Activated CD4-positive, alpha-beta T cell treated with anti-CD3 and anti-CD28 coated beads, Interleukin-2, amount 10 ng/mL, durations not matched to agents 24 days and 14 days (primary cell): ENCODE measurements at regions not wholly inside any gene's neighbourhood (a gene's known extent, or its start where the extent isn't known, plus 50 kb on each side); places are given as distances from the start of the nearest gene placed in this dataset.
"Not testable (repeated sequence)": the region's sequence is repeated elsewhere in the genome, so short reads cannot be mapped to it uniquely, and the experiment has no call there.

Experiments
- DNase-seq: peaks from one replicate; pipeline ENCODE4 v3.0.0; 2022
- H3K27ac Mint-ChIP-seq: one replicate; pipeline ENCODE4 v1.8.0; 2022; ENCODE audit warnings: mild to moderate bottlenecking, mixed read lengths
- H3K27me3 Mint-ChIP-seq: one replicate; pipeline ENCODE4 v1.8.0; 2022; ENCODE audit warnings: mixed read lengths
- H3K36me3 Mint-ChIP-seq: one replicate; pipeline ENCODE4 v1.8.0; 2022; ENCODE audit warnings: low read depth, mild to moderate bottlenecking, mixed read lengths
- H3K4me1 Mint-ChIP-seq: one replicate; pipeline ENCODE4 v1.8.0; 2021; ENCODE audit warnings: mixed read lengths
- H3K4me3 Mint-ChIP-seq: one replicate; pipeline ENCODE4 v1.8.0; 2022; ENCODE audit warnings: mild to moderate bottlenecking, moderate library complexity, mixed read lengths
- H3K9me3 Mint-ChIP-seq: one replicate; pipeline ENCODE4 v1.8.0; 2021; ENCODE audit warnings: mixed read lengths
- intact Hi-C: fragments of 100-400 bp; cut with micrococcal nuclease; formaldehyde crosslinking; loops from one replicate; pipeline ENCODE4 v1.15.1; 2023

- DNase-seq: peak; percentile 66
- Mint-ChIP-seq H3K36me3 (no peaks in the 10 kb centered on the region), H3K27ac (no peak overlapping the region), H3K4me1 (peaks cover 11% of the 10 kb centered on the region), H3K27me3 (peaks cover 7% of the 10 kb centered on the region), H3K4me3 (peak overlapping the region; percentile 32), H3K9me3 (no peaks in the 10 kb centered on the region)
- intact Hi-C loops: loop anchor here (2.0 to 10.0 kb wide), 2 partner anchors 501 to 707 kb away; no protein-coding TSS in a partner anchor
Observed at GRCh38 chr6:119856136-119856535, 506.6 kb upstream of the MAN1A1 start.

DNA sequence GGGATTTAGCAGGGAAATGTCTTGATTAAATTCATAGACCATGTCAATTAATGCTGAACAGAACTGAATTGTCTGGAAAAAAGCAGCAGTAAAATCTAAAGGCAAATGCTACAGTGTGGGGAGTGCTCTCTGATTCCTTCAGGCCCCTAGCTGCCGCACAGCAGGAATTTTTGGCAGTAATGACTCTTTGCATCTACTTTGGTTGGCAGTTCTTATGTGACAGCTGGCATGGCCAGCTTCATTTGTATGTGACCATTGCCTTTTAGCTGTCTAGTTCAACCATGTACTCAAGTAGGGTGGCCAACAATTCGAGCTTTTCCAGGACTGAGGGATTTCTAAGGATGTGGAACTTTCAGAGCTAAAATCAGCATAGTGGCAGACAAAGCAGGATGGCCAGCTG lies 499.1 kb upstream of the MAN1A1 start:
- no peaks in the 10 kb centered on the region for H3K36me3 Mint-ChIP-seq
- no peaks in the 10 kb centered on the region for H3K9me3 Mint-ChIP-seq
- no peak overlapping the region for H3K4me3 Mint-ChIP-seq
- no peak overlapping the region for H3K27ac Mint-ChIP-seq
- intact Hi-C loops: no loop called here
- no peaks in the 10 kb centered on the region for H3K4me1 Mint-ChIP-seq
- peaks cover 4% of the 10 kb centered on the region for H3K27me3 Mint-ChIP-seq
- no peak for DNase-seq

DNA sequence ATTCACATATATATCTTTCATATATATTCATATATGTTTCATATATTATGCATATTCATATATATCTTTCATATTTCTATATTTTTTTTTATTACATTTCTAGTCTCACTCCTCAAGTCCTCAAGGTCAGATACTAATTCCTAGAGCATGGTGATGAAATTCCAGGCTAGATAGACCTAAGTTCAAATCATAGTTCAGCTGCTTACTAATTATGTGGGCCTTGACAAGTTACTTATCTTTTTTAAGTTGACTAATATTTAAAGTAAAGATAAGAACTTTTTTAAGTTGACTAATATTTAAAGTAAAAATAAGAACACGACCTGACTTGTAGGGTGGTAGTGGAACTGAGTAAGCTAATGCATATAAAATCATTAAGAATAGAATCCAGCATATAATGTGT lies 495.6 kb upstream of the MAN1A1 start:
- no peaks in the 10 kb centered on the region for H3K36me3 Mint-ChIP-seq
- peaks cover 2% of the 10 kb centered on the region for H3K27me3 Mint-ChIP-seq
- H3K9me3 Mint-ChIP-seq: no peaks in the 10 kb centered on the region
- DNase-seq: no peak
- intact Hi-C loops: no loop called here
- H3K27ac Mint-ChIP-seq: no peak overlapping the region
- H3K4me1 Mint-ChIP-seq: no peaks in the 10 kb centered on the region
- H3K4me3 Mint-ChIP-seq: no peak overlapping the region

- DNase-seq: no peak
- Mint-ChIP-seq H3K9me3 (no peaks in the 10 kb centered on the region), H3K36me3 (no peaks in the 10 kb centered on the region), H3K27me3 (peaks cover 2% of the 10 kb centered on the region), H3K4me1 (no peaks in the 10 kb centered on the region), H3K27ac (no peak overlapping the region), H3K4me3 (no peak overlapping the region)
- intact Hi-C loops: no loop called here
Observed at GRCh38 chr6:119844387-119844786, 494.8 kb upstream of the MAN1A1 start.

- intact Hi-C loops: no loop called here
- Mint-ChIP-seq H3K36me3 (no peaks in the 10 kb centered on the region), H3K27ac (no peak overlapping the region), H3K4me1 (no peaks in the 10 kb centered on the region), H3K27me3 (peaks cover 2% of the 10 kb centered on the region), H3K9me3 (no peaks in the 10 kb centered on the region), H3K4me3 (no peak overlapping the region)
- DNase-seq: no peak
Observed at GRCh38 chr6:119842191-119842590, 492.6 kb upstream of the MAN1A1 start.

- intact Hi-C loops: no loop called here
- H3K36me3 Mint-ChIP-seq: no peaks in the 10 kb centered on the region
Observed at GRCh38 chr6:119838043-119838442, 488.5 kb upstream of the MAN1A1 start.

DNA sequence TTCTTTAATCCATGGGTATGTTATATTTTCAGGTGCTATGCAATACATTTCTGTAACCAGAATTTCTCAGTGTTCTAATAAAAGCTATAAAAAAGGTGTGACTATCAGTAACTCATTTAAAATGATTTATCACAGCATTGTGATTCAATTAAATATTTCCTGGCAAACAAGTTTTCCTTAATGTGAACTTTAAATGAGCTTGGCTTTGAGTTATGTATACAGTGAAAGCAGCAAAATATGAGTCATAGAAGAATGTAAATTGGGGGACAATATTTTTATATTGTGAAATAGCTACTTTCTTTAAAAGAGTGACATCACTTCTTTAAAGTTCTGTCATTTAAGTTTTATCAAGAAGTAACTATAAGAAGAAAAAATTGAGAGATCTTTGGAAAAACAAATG lies 484.9 kb upstream of the MAN1A1 start:
- no peak for DNase-seq
- H3K9me3 Mint-ChIP-seq: no peaks in the 10 kb centered on the region
- intact Hi-C loops: no loop called here

More at GRCh38 chr6:119838043-119838442, 488.5 kb upstream of the MAN1A1 start:
- no peak overlapping the region for H3K4me3 Mint-ChIP-seq
- H3K4me1 Mint-ChIP-seq: no peaks in the 10 kb centered on the region
- H3K27me3 Mint-ChIP-seq: peaks cover 5% of the 10 kb centered on the region
- no peak overlapping the region for H3K27ac Mint-ChIP-seq
- no peak for DNase-seq
- H3K9me3 Mint-ChIP-seq: no peaks in the 10 kb centered on the region

GRCh38 chr6:119832411-119832810 lies 482.9 kb upstream of the MAN1A1 start:
- intact Hi-C loops: no loop called here
- Mint-ChIP-seq H3K27me3 (peaks cover 5% of the 10 kb centered on the region), H3K27ac (no peak overlapping the region), H3K4me3 (no peak overlapping the region), H3K9me3 (no peaks in the 10 kb centered on the region), H3K36me3 (no peaks in the 10 kb centered on the region), H3K4me1 (no peaks in the 10 kb centered on the region)
- DNase-seq: no peak

More for the DNA sequence above, 484.9 kb upstream of the MAN1A1 start:
- Mint-ChIP-seq H3K4me1 (no peaks in the 10 kb centered on the region), H3K36me3 (no peaks in the 10 kb centered on the region), H3K27me3 (peaks cover 5% of the 10 kb centered on the region), H3K27ac (no peak overlapping the region), H3K4me3 (no peak overlapping the region)

DNA sequence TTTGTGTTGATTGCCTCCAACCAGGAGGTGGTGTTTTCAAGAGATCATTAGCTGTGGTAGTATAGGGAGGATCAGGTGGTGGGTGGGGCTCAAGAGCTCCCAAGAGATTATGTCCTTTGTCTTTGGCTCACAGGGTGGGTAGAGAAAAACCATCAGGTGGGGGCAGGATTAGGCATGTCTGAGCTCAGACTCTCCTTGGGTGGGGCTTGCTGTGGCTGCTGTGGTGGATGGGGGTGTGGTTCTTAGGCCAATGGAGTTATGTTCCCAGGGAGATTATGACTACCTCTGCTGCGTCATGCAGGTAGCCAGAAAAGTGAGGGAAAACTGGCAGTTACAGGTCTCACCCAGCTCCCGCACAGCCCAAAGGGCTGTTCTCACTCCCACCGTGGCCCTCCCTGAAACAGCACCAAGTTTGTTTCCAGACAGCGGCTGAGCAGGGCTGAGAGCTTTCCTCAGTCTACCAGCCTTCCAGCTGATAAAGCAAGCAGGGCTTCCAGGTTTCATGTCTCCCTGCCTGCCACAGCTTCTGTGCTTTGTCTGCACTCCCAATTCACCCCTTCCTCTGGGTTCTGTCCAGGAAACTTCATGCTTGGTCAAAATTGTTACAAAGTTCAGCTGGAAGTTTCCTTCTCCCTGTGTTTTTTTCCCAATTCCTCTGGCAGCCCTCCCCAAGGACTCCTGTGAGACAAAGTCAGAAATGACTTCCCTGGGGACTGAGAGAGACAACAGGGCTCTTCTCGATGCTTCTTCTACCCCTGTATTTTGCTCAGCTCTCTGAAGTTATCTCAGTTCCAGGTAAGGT lies 481.1 kb upstream of the MAN1A1 start:
- intact Hi-C loops: no loop called here
- no peaks in the 10 kb centered on the region for H3K4me1 Mint-ChIP-seq
- H3K27ac Mint-ChIP-seq: no peak overlapping the region

DNA sequence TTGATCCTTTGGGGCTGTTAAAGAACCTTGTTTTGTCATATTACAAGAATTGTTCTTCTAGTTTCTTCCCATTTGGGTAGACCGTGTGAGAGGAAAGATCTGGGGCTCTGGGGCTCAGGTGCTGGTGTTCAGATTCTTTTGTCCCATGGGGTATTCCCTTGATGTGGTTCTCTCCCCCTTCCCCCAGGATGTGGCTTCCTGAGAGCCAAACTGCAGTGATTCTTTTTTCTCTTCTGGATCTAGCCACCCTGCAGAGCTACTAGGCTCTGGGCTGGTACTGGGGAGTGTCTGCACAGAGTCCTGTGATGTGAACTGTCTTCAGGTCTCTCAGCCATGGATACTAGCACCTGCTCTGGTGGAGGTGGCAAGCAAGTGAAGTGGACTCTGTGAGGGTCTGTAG lies 480.5 kb upstream of the MAN1A1 start:
- no peak for DNase-seq
- no peaks in the 10 kb centered on the region for H3K4me1 Mint-ChIP-seq
- H3K27me3 Mint-ChIP-seq: no peaks in the 10 kb centered on the region
- H3K4me3 Mint-ChIP-seq: no peak overlapping the region
- H3K9me3 Mint-ChIP-seq: no peaks in the 10 kb centered on the region
- no peaks in the 10 kb centered on the region for H3K36me3 Mint-ChIP-seq
- intact Hi-C loops: no loop called here
- no peak overlapping the region for H3K27ac Mint-ChIP-seq

More for the DNA sequence above, 481.1 kb upstream of the MAN1A1 start:
- Mint-ChIP-seq H3K27me3 (no peaks in the 10 kb centered on the region), H3K36me3 (no peaks in the 10 kb centered on the region), H3K9me3 (no peaks in the 10 kb centered on the region), H3K4me3 (no peak overlapping the region)
- no peak for DNase-seq

DNA sequence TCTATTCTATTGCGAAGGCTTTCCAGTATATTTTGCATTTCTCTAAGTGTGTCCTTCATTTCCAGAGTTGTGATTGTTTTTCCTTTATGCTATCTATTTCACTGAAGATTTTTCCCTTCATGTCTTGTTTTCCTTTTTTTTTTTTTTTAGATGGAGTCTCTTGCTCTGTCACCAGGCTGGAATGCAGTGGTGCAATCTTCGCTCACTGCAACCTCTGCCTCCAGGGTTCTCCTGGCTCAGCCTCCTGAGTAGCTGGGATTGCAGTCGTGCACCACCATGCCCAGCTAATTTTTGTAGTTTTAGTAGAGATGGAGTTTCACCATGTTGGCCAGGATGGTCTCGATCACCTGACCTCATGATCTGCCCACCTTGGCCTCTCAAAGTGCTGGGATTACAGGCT lies 479.9 kb upstream of the MAN1A1 start:
- intact Hi-C loops, H3K4me3 Mint-ChIP-seq, H3K27ac Mint-ChIP-seq, H3K4me1 Mint-ChIP-seq, DNase-seq, H3K9me3 Mint-ChIP-seq, H3K36me3 Mint-ChIP-seq, H3K27me3 Mint-ChIP-seq: not testable (repeated sequence)

- no peak for DNase-seq
- Mint-ChIP-seq H3K4me3 (no peak overlapping the region), H3K36me3 (no peaks in the 10 kb centered on the region), H3K4me1 (no peaks in the 10 kb centered on the region), H3K9me3 (no peaks in the 10 kb centered on the region), H3K27ac (no peak overlapping the region), H3K27me3 (no peaks in the 10 kb centered on the region)
- intact Hi-C loops: no loop called here
Observed at GRCh38 chr6:119829006-119829405, 479.4 kb upstream of the MAN1A1 start.

DNA sequence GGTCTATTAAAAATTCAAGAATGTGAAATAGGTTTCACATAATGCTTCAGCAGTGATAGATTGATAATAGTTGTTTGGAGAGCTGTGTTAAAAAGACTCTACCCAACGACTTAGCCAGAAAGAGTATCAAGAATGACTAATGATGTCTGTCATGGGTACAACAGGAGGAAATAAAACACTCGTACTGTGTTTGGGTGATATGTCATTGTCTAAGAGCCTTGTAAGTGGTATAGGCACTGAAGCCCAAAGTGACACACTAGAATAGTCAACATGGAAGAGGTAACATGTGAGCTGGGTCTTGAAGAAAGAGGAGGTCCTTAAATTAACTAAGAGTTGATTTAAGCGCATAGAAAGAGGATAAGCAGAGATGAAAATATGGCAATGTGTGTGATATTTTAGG lies 471.8 kb upstream of the MAN1A1 start:
- Mint-ChIP-seq H3K4me3 (no peak overlapping the region), H3K4me1 (no peaks in the 10 kb centered on the region), H3K9me3 (no peaks in the 10 kb centered on the region), H3K36me3 (no peaks in the 10 kb centered on the region), H3K27ac (no peak overlapping the region), H3K27me3 (no peaks in the 10 kb centered on the region)
- no peak for DNase-seq
- intact Hi-C loops: no loop called here

GRCh38 chr6:119818876-119819275 lies 469.3 kb upstream of the MAN1A1 start:
- Mint-ChIP-seq H3K4me1 (no peaks in the 10 kb centered on the region), H3K27me3 (no peaks in the 10 kb centered on the region), H3K4me3 (no peak overlapping the region), H3K27ac (no peak overlapping the region), H3K36me3 (no peaks in the 10 kb centered on the region), H3K9me3 (no peaks in the 10 kb centered on the region)
- intact Hi-C loops: no loop called here
- no peak for DNase-seq
